ENCODE measurements at regions not wholly inside any gene's neighbourhood (a gene's known extent, or its start where the extent isn't known, plus 50 kb on each side); places are given as distances from the start of the nearest gene placed in this dataset.

DNA sequence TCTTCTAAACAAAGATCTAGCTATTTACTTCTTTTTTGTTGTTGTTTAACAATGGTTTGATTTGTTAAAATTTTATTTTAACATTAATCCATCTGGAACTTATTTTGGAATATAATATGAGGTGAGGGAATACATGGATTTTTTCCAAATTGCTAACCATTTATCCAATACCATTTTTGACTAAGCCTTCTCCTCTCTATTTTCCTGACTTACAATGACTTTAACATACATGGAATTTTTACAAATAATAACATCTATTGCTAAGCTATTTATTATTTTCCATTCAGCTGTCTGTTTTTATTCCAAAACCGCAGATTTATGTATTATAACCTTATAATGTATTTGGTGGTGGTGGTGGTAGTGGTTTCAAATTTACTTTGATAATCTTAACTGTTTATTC is 420.3 kb upstream of the ADGRL2 start:
- no peak for DNase-seq (ENCODE audit: low spot score)
- intact Hi-C loops (cut with DNase I): no loop called here

DNA sequence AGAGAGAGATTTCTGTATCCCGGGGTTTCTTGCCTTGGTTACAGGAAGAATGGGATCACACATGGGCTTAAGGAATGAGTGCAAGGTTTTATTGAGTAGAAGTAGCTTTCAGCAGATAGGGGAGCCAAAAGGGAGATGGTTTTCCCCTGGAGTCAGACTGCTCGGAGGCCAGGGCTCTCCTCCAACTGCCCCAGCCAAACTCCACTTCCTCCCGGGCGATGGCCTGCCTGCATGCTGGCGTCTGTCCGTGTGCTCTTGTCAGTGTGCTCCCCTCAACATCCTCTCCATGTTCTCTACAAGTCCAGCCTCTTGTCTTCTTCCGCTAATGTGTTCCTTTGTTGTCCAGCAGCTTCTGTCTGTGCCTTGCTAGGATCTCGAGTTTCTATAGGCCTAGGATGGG is 421.3 kb upstream of the ADGRL2 start:
- DNase-seq (ENCODE audit: low spot score): no peak
- intact Hi-C loops (cut with DNase I): no loop called here

DNA sequence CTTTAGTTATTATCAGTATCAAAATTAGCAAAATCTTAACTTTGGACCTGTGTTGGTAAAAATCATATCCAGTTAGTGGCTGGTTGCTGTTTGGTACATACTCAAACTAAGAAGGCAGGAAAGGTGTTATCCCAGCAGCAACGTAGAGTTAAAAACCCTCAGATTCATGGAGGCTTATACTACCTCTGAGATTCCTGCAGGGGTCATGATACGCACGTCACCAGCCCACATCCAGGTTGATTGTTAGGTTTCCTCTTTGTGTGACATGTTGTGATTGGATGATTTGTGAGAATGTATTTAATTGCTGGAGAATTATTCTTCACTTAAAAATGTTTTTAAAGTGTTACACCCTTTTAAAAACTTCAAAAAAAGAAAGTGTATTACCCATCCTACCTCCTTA is 423.3 kb upstream of the ADGRL2 start:
- no peak for DNase-seq (ENCODE audit: low spot score)

DNA sequence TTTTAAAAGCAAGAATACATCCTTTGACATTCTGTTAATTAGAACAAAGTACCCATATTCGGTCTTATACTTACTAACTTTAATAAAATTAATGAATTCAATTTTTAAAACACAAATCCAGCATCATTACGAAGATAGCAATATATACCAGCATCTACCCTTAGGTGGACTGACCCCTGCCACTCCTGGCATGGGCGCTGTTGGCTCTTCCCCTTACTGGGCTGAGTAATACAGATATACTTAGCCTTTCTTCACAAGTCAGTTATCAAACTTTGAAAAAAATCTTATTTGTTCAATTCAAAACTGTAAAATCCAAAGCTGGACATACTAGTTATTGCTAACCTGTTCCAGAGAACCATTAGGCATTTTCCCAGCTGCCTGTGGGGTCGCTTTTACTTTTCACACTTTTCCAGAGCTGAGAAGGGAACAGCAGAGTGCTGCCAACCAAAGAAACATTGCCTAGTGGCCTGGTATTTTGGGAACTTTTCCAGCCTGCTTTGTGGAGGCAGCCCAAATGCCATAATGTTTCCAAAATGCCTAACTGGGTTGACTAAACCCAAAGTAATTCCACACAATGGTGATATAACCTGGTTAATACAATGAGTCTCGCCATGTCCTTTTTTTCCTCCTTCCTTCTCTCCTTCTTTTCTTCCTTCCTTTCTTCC is 424.7 kb upstream of the ADGRL2 start:
- intact Hi-C loops (cut with DNase I): no loop called here
- no peak for DNase-seq (ENCODE audit: low spot score)

More for the DNA sequence above, 423.3 kb upstream of the ADGRL2 start:
- intact Hi-C loops (cut with DNase I): no loop called here

DNA sequence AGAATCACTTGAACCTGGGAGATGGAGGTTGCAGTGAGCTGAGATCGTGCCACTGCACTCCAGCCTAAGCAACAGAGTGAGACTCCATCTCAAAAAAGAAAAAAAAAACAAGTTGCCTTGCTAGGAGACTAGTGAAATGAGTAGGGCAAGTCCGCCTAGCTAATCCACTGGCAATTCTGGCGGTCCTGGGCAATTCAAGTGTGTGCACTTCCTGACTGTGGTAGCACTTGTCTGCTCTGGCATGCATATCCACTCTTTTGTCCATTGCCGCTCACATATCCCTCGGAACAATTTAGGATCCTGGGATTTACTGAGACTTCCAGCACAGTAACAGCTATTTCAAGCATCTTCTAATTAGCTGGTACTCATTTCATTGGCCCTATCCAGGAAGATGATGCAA is 426.3 kb upstream of the ADGRL2 start:
- no peak for DNase-seq (ENCODE audit: low spot score)

DNA sequence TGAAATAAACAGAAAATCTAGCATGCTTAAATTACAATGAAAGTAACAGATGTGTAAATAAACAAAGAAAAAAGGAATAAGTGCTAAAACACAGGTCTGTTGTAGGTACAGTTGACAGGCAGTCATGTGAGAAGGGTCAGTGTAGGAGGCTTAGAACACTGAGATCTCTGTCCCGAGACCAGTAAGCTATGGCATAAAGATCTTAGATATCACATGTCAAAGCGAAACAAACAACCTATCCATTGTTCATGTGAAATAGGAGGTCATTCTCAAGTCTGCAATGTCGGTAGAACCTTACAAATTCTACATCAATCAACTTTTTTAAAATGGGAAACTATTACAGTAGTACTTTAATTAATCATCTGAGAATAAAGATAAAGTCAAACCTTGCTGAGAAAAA is 428.9 kb upstream of the ADGRL2 start:
- intact Hi-C loops (cut with DNase I): no loop called here
- no peak for DNase-seq (ENCODE audit: low spot score)

More for the DNA sequence above, 426.3 kb upstream of the ADGRL2 start:
- intact Hi-C loops (cut with DNase I): no loop called here

DNA sequence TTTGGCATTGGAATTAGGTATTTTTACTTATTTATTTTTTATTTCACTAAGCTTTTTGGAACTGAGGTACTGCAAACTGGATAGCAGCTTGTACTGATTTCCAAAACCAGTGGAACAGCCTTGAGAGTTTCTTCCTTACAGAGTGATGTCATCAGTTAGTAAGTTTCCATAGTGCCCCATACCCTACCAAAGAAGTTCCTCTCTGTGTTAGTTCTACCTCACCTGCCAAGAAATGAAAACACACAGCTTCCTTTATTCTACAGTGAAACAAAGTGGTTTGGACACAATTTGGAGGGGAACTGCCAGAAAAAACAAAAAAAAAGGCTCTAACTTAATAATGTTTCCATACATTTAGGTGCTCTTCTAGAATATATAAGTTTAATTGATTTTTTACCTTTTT is 430.9 kb upstream of the ADGRL2 start:
- no peak for DNase-seq (ENCODE audit: low spot score)
- intact Hi-C loops (cut with DNase I): no loop called here

DNA sequence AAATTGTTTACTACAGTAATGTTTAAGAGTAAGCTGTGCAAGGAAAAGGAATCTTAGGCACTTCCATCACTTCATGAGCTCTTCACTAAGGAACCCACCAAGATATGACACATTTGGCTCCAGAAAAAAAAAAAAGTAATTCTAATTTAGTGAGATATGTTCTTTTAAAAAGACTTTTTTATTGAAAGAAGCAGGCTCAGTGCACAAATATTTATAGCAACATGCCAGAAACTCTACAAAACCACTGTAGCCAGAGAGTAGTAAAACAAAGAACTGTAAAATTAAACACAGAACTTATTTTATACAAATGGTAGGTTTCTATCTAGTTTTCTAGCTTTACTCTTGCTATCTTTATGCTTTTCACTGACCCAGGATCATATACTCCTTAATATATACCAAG is 434.6 kb upstream of the ADGRL2 start:
- intact Hi-C loops (cut with DNase I): no loop called here
- no peak for DNase-seq (ENCODE audit: low spot score)

DNA sequence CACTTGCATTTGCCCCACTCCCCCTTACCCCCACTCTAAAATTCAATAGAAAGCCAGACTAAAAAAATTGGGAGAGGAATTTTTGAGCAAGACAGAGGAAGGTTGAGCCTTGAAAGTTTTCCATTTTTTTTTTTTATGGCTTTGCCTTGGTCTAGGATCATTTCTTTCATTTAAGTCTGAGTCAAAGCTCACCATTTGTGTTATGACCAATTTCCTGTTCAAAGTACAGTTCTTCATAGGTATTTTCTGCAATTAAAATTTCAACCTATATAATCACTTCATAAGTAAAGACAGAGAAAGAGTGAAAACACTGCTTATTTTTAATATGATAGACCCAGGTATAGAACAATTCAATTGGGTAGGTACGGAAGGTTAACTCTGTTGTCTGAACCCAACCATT is 436.6 kb upstream of the ADGRL2 start:
- intact Hi-C loops (cut with DNase I): no loop called here

DNA sequence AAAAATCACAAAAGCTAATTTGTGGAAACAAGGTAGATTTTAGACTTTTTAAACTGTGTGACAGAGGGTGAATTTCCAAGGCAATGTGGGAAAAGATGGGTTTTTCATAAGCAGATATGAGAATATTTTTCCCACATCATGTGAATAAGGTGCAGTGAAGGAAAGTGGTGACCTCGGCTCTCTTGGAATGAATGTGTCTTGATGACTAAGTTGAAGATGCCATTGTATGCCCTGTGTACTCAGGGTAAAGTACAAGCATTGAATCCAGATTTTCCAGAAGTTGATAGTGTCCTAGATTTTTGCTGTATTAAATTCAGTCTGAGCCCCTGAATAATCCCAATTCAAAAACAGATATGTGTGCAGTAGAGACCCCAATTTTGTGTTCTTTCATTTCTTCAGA is 442.6 kb upstream of the ADGRL2 start:
- DNase-seq (ENCODE audit: low spot score): no peak
- intact Hi-C loops (cut with DNase I): no loop called here

More for the DNA sequence above, 436.6 kb upstream of the ADGRL2 start:
- no peak for DNase-seq (ENCODE audit: low spot score)

DNA sequence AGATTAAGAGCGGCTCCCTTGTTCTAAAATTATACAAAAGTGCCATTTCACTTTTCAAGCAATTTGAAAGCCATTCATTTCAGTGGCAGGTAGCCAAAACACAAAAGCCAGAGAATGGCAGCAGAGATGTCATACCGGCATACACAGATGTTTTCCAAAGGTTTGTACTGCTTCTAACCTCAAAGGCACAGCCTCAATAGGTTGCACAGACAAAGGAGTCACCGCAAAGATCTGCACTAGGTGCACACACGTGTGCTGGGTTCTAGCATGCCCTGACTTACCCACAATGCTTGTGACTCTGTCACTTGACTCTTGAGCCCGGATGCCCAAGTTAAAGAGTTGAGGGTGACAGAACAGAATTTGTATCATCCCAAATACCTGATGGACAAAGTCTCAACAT is 448.9 kb upstream of the ADGRL2 start:
- intact Hi-C loops (cut with DNase I): no loop called here
- no peak for DNase-seq (ENCODE audit: low spot score)

DNA sequence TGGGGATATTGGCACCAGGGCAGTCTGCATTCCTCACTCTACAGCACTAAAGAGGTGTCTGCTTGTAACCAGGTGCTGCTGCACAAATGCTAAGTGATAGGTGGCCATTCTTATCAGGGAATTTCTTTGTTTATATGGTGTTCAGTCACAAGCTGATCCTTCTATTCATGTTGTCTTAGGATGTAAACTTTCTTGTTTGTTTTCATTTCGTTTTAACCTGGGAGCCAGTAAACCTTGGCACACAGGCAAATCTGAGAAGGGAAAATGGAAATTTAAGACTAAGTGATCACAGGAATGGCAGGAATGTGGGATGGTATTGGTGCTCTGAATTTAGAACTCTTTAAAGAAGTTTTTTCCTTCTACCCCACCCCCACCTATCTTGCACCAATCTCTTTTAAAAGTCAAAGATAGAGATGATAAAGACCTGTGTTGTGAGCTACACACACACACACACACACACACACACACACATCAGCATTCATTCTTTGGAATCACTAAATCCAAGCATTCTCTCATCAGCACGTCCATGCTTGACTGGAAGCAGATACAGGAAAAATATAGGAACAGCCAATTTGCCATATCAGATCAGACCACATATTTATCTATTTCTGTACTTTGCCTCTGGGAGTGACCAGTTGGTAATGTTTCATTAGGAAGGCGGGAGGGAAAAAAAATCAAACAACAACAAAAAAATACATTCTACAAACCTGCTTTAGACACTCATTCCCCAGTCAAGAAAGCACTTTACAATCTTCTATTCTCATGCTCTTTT is 451.4 kb upstream of the ADGRL2 start:
- intact Hi-C loops (cut with DNase I): no loop called here
- DNase-seq (ENCODE audit: low spot score): no peak

DNA sequence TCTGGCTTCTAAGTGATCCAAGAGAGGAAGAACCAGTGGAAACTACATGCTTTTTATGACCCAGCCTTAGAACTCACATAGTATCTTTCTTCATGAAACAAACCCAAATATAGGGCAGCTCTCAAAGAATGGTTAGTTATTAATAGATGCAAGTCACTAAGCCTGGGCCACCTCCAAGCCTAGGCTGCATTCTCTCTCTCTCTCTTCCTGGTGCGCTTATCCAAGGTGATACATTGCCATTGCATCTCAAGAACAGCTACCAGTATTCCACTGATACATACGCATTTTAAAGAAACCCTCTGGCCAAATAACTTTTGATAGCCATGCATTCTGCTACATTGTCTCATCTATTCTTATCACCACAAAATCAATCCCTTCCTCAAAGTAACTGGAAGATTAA is 455.6 kb upstream of the ADGRL2 start:
- intact Hi-C loops (cut with DNase I): no loop called here
- DNase-seq (ENCODE audit: low spot score): no peak

DNA sequence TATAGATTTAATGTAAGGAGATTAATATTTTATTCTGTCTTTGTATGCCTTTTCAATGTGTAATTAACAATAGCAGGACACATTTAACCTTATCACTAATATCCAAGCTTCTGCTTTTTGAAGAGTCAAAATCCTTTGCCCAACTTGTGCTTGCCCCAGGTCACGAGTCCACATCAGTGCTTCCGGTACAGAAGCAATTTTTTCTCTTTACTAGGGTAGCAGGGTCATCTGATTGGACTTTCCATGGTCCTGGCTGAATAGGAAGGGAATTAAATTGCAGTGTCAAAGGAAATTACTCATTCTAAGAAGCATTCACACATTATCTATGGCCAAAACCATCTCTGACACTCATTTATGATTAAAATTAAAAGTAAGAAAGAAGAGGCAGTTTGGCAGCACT is 460.5 kb upstream of the ADGRL2 start:
- DNase-seq (ENCODE audit: low spot score): no peak
- intact Hi-C loops (cut with DNase I): no loop called here

DNA sequence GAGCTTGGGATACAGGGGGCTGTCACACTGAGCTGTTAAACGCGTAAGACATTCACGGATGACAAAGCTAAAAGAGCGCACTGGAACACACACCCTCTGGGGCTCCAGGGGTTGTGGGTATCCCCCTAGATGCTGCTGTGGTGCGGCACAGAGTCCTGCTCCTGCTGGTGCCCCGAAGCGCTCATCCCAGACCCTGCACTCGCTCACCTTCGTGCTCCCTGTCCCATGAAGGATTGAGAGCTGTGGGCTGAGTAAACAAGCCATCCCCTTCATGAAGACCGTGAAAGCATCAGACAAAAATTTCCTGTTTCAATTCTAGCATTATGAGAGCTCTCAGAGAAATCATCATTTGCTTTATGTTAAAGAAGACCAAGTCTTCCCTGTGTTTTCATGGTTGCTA is 463.5 kb upstream of the ADGRL2 start:
- intact Hi-C loops (cut with DNase I): no loop called here
- DNase-seq (ENCODE audit: low spot score): no peak

DNA sequence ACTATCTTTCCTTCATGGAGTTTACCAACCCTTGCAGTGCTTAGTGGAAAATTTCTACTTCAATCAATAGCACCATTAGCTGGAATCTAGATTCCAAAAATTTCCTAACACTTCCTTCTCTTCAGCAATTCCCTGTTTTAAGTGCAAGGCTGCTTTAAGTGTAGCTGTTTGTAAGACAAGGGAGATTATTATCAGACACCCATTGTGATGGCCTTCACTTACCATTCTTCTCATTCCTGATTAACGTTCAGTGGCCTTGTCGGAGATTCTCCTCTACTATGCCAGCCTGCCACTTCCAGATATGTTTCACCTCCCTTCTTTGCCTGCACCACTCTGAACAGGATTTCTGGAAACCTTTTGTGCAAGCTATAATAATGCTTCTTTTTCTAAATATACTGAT is 464.9 kb upstream of the ADGRL2 start:
- intact Hi-C loops (cut with DNase I): no loop called here
- DNase-seq (ENCODE audit: low spot score): no peak

DNA sequence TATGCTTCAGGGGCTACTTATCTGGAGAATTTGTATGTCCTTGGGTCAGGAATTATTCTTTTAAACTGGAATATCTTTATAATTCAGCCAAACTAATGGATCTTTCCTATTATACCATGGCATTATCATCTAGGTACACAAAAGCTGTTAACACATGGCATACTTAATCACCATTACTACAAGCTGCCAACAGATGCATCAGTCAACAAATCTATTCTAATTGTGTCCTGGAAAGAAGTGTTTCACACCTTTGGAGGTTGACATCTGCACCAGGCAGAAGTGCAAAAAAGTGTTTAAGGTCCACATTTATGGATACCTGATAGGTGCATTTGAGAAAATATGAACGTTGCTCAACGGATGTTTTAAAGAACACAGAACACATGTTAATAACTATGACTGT is 470.2 kb upstream of the ADGRL2 start:
- intact Hi-C loops (cut with DNase I): no loop called here
- DNase-seq (ENCODE audit: low spot score): no peak

DNA sequence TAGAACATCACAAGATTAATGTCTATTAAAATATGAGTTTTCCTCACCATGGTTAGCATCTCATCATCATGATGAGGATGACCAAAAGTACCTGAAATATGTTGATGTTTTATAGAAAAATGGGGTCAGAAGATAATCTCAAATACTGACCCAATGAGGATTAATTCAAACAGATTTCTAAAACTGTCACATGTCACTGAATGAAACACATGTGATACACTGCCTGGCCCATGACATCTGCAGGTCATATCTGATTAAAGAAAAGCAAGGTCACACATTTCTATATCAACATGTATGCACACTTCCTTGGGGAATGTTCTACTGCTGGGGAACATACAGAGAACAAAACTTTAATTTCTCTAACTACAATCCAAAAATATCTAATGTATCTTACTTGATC is 470.6 kb upstream of the ADGRL2 start:
- no peak for DNase-seq (ENCODE audit: low spot score)
- intact Hi-C loops (cut with DNase I): no loop called here

DNA sequence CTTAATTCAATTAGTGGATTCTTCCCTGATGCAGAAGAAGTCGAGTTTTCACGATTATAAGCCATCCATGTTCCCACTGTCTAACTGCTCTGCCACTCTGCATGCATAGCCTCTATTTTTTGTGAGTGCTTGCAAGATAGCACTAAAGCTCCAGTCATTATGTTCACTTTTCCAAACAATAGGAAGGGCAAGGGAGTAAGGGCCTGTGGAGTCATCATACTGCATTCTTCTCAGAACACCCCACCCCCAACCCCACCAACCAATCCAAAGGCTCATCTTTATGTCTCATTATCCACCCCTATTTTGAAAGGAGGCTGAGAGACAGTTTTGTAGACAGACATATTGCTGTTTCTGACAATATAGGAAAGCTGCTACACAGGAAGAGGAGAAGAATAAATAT is 471.7 kb upstream of the ADGRL2 start:
- no peak for DNase-seq (ENCODE audit: low spot score)
- intact Hi-C loops (cut with DNase I): no loop called here

DNA sequence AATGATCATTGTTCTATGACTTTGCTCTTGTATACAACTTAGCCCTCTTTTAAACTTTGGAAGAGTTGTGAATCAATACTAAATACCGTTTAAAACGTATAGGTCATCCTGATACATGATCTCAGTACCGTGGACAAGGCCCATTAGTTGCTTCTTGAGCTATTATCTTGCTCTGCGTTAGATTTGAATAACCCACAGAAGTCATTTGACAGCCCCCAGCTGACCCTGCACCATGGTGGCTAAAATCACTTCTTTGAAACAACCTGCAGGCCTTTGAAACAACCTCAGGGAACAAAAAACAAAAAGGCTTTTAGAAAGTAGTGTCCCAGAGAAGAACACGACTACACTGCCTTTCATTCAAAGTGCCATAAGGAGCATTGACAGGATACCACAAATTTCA is 473.0 kb upstream of the ADGRL2 start:
- DNase-seq (ENCODE audit: low spot score): no peak
- intact Hi-C loops (cut with DNase I): no loop called here

DNA sequence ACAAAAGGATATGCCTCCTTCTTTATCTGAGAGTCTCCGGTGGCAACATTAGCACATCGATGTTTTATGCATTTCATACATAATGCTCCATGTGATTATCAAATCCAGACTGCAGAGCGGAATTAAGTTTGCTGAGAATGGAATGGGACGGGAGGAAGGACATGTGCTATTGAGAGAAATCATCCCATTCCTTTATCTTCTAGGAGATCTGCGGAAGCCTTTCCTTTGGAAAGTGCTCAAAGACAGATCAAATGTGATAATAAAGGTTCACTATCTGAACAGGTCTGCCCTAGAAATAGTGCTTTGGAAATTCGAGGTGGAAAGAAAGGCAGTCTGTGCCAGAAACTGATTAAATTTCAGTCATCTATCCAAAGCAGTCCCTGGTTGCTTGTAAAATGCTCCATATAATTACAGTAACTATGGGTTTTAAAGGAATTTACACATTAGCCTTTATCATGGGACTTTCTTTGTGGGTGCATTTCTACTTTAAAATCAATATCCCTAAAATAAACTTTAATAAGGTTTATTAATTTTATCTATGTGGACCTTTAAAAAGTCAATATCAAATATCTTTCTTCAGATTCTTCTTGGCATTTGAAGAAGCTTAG is 473.5 kb upstream of the ADGRL2 start:
- no peak for DNase-seq (ENCODE audit: low spot score)
- intact Hi-C loops (cut with DNase I): no loop called here
